GM19023 (cell line): ENCODE measurements at regions not wholly inside any gene's neighbourhood (a gene's known extent, or its start where the extent isn't known, plus 50 kb on each side); places are given as distances from the start of the nearest gene placed in this dataset.

Source experiments
- ATAC-seq: cut with Tn5 transposase; IDR thresholded peaks from one replicate; pipeline ENCODE4 v1.9.1; 2021; ENCODE audit warnings: mild to moderate bottlenecking, moderate library complexity; ENCODE audit not compliant: unreplicated experiment

DNA sequence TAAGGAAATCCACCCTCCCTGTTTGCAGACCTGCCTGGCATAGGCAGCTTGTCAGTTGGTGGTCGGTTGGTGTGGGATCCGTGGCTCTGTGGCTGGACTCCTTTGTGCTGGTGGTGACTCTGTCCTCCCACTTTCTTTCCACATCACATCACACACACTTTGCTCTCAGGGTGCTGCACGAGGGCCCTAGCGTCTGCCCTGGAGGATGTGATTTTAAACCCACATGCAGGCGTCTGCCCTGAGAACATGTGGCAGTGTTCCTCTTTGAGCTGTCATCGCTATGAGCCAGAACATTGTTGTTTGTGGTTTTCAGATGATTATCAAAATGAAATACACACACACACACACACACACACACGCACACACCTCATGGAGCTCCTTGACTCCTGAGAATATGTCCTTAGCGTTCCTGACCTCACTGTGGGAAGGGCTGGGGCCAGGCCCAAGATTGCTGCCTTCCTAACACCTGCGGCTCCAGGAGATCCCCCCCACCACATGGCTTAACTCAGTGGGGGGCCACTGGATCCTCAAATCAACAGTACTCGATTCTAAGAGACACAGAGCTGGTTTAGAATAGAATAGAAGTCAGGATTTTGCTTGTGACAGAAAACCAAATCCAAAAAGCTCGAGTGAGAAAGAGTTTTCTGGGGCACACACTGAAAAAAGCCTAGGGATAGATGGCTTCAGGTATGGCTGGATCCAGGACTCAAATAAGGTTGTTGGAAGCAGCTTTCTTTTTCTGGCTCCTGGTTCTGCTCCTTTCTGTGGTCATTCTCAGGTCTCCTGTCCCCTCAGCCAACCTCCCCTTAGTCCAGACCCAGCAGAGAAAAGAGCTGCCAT, 54.8 kb downstream of the RTP5 start:
- no peak for ATAC-seq

DNA sequence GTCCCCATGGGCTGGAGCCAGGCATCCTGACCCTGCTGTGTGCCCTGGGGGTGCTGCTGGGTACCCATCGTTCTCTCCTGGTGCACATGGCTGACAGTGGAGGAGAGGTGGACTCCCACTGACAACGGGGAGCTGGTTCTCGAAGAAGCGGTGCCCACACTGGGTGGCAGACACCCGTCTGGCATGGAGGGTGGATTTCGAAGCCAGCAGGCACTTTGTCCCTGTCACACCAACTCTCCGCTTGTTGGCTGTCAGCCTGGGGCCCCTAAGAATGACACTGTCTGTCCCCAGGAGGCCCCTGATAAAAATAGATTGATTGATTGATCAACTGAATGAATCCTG, 55.4 kb downstream of the RTP5 start:
- no peak for ATAC-seq

DNA sequence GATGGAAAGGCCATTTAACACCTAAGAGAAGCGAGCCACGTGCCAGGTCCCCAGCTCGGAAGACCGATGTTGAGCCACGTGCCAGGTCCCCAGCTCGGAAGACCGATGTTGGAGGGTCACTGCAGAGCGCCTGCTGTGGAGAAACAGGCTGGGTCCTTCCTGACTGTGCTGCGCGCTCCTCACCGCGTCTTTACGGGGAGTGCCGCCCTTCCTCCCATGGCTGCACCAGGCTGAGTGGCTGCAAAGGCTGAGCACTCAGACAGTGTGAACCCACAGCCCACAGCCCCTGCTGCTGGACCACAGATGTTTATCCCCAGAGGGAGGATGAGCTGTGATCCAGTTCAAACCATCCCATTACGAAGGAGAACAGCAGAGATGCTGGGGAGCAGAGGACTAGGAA, 55.7 kb downstream of the RTP5 start:
- ATAC-seq = no peak

GRCh38 chr2:241925821-241926441, 56.4 kb downstream of the RTP5 start:
- ATAC-seq = no peak

DNA sequence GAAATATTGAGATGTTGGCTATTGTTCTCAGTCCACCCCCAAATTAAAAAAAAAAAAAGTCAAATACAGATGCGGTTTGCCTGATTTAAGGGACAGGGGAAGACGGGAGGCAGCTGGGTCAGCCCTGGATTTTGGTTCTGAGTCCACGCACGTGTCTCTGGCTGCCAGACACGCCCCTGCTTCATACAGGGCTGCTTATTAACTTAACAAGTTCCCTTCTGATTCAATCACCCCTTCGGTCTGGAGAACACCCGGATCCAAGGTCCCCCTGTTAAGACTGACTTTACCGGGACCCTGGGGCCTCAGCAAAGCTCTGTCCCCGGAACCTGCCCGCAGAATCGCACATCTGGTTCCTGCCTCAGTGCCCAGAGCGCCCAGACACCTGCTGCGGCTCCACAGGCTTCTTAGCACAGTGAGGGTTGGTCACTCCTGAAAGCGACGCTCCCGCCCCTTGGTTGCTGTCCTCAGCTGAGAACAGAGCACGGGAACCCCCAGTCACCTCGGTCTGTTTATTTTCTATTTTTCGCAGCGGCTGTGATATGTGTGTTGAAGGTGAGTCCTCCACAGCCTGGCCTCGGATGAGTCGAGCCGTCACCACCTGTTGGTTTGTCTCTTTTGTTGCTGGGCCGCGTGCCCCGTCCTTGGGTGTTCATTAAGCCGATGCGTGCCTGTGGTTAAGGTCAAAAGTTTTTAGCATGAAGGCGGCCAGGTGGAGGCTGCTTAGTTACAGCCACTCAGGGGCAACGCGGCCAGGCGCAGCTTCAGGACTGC, 57.2 kb downstream of the RTP5 start:
- no peak for ATAC-seq

GRCh38 chr2:241929551-241930490, 60.3 kb downstream of the RTP5 start:
- ATAC-seq = no peak

- ATAC-seq = no peak
Observed at GRCh38 chr2:241931084-241931975, 61.8 kb downstream of the RTP5 start.

DNA sequence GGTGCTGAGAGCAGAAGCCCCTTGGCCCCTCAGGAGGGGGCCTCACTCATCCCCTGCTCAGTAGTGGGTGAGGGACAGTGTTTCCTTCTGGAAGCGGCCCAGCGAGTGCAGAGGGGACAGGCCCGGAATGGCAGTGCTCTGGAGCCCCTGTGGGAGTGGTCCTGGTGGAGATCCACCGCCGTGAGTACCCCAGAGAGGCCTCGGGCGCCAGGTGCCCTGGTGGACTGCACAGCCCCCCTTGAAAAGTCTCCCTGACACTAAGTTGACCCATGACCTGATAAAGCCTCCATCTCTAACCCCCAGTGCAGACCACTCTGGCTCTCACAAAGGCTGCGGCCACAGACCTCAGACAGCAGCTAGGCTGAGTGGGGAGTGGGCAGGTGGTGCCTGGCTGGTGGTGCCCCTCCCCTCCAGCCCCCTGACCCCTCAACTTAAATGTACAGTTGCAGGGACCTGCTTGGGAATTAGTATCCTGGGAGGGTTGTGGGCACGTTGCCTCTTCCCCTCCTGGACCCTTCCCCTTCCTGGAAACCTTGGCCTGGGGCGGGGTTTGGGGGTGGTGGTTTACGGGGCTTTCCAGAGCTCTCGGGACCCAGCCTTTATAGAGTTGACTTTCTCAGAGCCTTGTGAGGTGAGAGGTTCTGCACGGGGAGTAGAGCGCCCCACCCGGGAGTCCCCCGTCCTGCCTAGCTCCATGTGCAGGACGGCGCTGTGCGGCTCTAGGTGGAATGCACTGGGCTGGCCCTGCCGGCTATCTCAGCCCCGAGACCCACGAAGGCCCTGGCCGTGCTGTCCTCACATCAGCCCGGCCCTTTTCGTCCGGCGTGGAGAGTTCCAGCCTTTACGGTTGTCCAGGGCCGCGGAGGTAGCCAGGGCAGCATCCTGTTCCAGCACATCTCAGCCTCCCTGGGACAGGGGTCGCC, 62.7 kb downstream of the RTP5 start:
- ATAC-seq = no peak

DNA sequence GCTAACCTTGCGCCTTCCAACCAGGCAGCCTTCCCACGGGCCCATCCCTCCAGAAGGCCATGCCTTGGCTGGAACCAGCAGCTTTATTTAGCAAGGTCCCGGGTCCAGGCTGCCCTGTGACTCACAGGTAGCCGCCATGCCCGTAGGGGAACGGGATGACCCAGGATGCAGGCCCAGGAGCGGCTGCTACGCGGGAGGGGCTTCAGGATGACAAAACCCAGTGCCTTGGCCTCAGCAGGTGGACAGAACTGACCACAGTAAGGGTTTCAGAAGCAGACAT, 63.3 kb downstream of the RTP5 start:
- no peak for ATAC-seq

GRCh38 chr2:241933179-241933911, 63.8 kb downstream of the RTP5 start:
- ATAC-seq = no peak

DNA sequence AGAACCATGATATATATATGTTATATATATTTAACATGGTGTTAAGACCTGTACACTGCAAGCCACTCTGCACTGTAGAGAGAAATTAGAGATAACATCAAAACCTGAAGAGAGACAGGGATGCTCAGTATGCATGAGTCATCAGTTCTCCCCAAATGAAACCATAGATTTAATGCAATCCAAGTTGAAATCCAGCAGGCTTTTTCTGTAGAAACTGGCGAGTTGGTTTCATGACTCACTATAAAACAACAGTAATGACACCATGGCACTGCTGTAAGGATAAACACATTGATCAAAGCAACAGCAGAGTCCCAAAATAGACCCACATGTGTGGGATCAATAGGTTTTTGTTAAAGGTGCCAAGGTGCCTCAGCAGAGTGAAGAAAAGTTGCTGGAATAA, 65.8 kb downstream of the RTP5 start:
- ATAC-seq = no peak

GRCh38 chr2:241935774-241936173, 66.2 kb downstream of the RTP5 start:
- ATAC-seq = no peak

GRCh38 chr2:241936457-241937133, 67.1 kb downstream of the RTP5 start:
- no peak for ATAC-seq

- no peak for ATAC-seq
Observed at GRCh38 chr2:241937297-241937696, 67.8 kb downstream of the RTP5 start.

- ATAC-seq = no peak
Observed at GRCh38 chr2:241939541-241939940, 70.0 kb downstream of the RTP5 start.

- ATAC-seq = no peak
Observed at GRCh38 chr2:241940329-241940728, 70.8 kb downstream of the RTP5 start.

GRCh38 chr2:241941691-241942301, 72.3 kb downstream of the RTP5 start:
- no peak for ATAC-seq
